GDM1 (cell line): ENCODE measurements at regions not wholly inside any gene's neighbourhood (a gene's known extent, or its start where the extent isn't known, plus 50 kb on each side); places are given as distances from the start of the nearest gene placed in this dataset.
"Not testable (repeated sequence)": the region's sequence is repeated elsewhere in the genome, so short reads cannot be mapped to it uniquely, and the experiment has no call there.

Experiments
- DNase-seq: peaks from one replicate; lab custom pipeline; 2025; lab: John Stamatoyannopoulos, UW

GRCh38 chr13:54394908-54395307, 1366.3 kb downstream of the OLFM4 start:
- DNase-seq: no peak

DNA sequence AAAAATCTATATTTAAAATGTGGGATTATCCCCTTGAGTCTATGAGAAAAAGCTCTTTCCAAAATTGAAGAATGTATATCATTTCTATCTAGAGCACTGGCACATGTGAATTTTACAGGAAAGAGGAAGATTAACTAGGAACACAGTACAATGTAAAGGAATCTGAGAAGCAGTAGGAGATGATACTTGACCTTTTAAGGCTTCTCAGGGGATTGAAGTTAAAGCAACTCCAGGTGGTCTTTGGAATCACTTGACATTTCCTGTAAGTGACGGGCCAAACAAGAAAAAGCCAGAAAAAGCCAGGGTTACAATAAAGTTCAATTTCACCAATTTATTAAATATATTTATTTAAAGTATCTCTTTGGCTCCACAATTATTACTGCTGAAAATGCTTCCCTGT, 1373.9 kb downstream of the OLFM4 start:
- DNase-seq: no peak

- no peak for DNase-seq
Observed at GRCh38 chr13:54415753-54416366, 1387.2 kb downstream of the OLFM4 start.

- DNase-seq: not testable (repeated sequence)
Observed at GRCh38 chr13:54422946-54423345, 1394.3 kb downstream of the OLFM4 start.

- DNase-seq: no peak
Observed at GRCh38 chr13:54424344-54424743, 1395.7 kb downstream of the OLFM4 start.

DNA sequence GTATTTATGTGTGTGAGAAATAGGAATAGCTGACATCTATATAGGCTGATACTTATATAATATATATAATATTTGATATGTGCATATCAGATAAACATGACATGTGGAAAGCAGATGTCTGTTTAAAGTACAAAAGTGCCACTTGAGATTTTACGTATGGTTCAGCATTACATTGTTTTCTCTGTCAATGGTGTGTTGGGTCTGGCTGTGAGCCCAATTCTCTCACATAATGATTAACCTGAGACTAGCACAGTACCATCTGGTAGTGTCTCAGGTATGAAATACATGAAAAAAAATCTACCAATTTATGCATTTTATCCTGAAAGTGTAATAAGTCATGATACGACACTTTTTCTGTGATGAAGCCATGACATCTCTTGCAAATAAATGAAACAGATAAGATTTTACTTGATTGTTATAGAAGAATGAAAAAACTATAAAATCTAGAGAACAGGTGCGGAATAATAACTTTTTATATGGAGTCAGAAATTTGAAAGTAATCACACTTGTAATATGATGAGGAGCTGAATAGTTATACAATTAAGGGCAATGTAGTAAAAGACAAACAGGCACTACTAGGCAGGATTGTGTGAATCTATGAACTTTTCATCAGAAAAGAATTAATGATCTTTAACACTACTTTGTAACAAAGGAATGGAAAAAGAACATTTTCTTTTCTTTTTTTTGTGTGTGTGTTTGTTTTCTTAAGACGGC, 1405.0 kb downstream of the OLFM4 start:
- no peak for DNase-seq

DNA sequence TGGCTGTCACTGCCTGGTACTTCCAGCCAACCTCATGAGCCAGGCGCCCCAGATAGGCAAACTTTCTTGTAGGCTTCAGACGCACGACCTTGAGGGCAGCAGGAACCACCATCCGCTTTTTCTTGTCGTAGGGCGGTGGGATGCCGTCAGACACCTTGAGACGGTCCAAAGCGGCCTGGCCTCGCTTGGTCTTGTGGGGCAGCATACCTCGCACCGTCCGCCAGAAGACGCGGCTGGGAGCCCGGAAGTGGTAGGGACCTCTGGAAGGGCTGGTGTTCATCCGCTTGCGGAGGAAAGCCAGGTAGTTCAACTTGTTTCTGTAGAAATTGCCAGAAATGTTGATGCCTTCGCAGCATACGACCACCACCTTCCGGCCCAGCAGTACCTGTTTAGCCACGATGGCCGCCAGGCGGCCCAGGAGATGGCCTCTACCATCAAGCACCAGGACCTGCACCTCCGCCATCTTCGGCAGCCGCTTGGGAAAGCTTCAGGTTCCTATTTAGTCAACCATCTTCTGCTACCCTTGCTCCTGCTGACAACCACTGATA, 1412.3 kb downstream of the OLFM4 start:
- DNase-seq: not testable (repeated sequence)

DNA sequence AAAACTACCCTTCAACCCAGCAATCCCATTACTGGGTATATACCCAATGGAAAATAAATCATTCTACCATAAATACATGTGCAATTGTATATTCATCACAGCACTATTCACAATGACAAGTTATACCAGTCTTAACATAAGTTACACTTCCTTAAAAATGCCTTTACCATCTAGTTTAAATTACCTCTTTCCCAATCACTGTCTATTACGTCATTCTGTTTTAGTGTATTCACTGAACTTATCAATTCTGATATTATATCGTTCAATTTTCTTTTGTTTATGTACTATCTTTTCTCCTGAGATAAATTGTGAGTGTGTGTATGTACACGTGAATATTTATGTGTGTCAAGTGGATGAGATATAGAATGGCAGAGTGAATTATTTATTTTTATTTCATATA, 1416.8 kb downstream of the OLFM4 start:
- no peak for DNase-seq

- no peak for DNase-seq
Observed at GRCh38 chr13:54445865-54446264, 1417.3 kb downstream of the OLFM4 start.

DNA sequence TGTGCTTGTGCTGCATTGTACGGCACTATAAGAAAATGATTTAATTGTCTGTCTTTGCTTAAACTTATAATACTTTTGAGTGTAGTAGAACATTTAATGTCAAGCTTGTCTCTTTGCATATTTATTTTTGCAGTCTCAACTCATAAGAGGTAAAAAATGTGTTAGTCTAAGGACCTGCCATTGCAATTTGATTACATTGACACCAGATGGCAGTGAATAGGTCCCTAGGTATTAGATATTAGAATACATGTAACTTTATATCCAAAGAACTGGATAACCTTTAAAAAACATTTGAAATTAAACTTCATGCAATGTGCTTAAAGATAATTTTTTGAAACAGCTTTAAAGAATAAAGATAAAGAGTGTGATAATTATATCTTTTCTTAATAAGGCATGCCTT, 1421.3 kb downstream of the OLFM4 start:
- DNase-seq: no peak

DNA sequence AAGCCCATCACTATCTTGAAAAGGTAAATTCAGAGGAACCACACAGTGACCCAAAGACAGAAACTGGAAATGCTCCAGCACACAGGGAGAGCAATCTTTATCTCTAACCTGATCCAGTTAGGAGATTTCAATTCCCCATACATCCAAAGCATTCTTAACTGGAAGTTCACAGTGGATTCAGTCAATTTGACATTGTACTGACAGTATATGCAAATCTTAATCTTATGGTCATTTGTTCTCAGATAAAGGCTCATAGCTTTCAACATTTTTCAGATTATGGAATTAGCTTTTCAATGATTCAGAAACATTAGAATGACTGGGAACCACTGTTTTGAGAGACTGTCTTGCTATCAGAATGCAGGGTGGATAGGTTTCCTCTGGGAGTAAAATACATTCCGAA, 1455.6 kb downstream of the OLFM4 start:
- no peak for DNase-seq

GRCh38 chr13:54486421-54487166, 1458.0 kb downstream of the OLFM4 start:
- DNase-seq: no peak

DNA sequence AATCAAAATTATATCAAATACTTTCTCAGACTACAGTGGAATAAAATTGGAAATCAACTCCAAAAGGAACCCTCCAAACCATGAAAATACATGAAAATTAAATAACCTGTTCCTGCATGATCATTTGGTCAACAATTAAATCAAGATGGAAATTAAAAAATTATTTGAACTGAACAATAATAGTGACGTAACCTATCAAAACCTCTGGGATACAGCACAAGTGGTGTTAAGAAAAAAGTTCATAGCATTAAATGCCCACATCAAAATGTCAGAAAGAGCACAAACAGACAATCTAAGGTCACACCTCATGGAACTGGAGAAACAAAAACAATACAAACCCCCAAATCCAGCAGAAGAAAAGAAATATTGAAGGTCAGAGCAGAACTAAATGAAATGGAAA, 1460.7 kb downstream of the OLFM4 start:
- DNase-seq: no peak

- no peak for DNase-seq
Observed at GRCh38 chr13:54492995-54493394, 1464.4 kb downstream of the OLFM4 start.

- no peak for DNase-seq
Observed at GRCh38 chr13:54511366-54511765, 1482.8 kb downstream of the OLFM4 start.

DNA sequence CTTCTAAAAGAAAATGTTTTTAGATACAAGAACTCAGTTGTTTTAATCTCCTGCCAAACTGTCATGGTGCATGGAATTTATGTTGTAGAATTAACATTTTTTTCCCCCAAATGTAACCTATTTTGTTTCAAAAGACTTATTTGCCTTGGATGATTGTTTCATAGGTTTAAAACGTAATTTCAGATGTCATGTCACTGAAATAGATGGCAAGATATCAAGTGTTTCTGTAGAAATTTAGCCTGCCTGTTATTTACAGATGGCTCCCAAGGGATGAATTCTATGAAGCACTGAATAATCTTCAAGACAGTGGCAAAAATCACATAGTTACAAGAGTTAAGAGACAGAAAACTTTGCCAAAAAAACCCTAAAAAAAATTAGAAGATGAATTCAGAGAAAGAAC, 1484.6 kb downstream of the OLFM4 start:
- DNase-seq: no peak

DNA sequence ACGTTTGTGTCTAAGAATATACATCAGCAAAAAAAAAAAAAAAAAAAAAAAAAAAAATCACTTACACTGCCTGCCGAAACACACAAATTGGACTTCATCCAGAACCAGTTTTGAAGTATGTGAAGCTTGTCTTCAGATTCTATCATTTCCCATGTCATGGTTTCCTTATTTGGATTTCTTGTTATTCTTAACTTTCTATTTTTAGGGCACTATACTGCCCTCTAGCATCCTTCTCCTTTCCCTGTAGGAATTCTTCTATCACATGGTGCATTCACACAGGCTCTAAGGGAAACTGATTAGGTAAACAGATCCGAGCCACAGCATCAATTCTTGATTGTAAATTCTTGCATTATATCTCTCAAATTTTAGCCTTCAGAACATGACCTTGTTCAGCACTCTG, 1507.5 kb downstream of the OLFM4 start:
- DNase-seq: no peak

DNA sequence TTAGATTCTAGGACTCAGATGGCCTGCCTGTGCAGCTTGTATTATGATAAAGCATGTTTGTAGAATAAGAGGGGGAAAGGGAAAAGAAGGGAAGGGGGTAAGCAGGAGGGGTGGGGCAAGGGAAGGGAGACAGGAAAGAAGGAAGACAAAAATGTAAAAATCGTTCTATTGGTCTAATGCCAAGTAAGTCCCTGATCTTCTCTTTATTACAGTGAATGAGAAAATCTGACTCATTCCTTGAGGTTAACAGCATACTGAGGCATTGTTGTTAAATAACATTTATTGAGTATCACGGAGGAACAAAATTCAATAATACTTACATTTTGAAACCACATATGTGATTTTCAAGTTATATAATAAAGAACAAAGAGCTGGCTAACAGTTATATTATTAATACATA, 1534.7 kb downstream of the OLFM4 start:
- DNase-seq: no peak

- DNase-seq: not testable (repeated sequence)
Observed at GRCh38 chr13:54572037-54572436, 1543.4 kb downstream of the OLFM4 start.

DNA sequence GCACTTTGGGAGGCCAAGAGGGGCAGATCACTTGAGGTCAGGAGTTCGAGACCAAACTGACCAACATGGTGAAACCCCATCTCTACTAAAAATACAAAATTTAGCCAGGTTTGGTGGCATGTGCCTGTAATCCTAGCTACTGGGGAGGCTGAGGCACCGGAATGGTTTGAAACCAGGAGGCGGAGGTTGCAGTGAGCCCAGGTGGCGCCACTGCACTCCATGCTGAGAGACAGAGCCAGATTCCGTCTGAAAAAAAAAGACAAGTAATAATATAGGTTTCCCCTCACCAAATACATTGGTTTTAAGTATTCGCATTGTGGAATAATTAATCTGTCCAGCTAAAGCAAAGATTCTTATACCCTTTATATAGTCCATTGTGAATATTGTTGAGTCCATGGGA, 1544.6 kb downstream of the OLFM4 start:
- DNase-seq: no peak

- no peak for DNase-seq
Observed at GRCh38 chr13:54574791-54575190, 1546.2 kb downstream of the OLFM4 start.

- DNase-seq: no peak
Observed at GRCh38 chr13:54591540-54591939, 1562.9 kb downstream of the OLFM4 start.

DNA sequence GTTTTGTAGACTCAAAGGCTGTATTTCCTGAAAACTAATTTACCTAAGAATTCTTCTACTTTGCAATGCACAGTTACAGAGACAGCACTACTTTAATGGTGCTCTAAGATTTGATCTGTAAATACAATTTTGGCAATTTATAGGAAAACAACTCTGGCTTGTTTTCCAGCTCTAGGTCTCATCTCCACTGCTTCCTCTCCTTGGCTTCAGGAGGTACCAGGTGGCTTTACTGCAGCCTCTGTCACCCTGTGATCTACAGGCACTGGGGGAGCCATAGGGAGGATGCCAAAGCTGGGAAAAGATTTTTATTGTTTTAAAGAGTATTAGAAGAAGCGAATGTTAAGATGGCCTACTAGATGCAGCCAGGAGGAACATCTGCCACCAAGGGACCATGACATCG, 1563.6 kb downstream of the OLFM4 start:
- DNase-seq: no peak
